Suppressor macrophage (primary cell): ENCODE measurements at regions not wholly inside any gene's neighbourhood (a gene's known extent, or its start where the extent isn't known, plus 50 kb on each side); places are given as distances from the start of the nearest gene placed in this dataset.
"Not testable (repeated sequence)": the region's sequence is repeated elsewhere in the genome, so short reads cannot be mapped to it uniquely, and the experiment has no call there.

Experiments used
- DNase-seq, 4 experiments: peaks; one replicate each; pipeline ENCODE4 v3.0.0-alpha.2; 2020 to 2022

DNA sequence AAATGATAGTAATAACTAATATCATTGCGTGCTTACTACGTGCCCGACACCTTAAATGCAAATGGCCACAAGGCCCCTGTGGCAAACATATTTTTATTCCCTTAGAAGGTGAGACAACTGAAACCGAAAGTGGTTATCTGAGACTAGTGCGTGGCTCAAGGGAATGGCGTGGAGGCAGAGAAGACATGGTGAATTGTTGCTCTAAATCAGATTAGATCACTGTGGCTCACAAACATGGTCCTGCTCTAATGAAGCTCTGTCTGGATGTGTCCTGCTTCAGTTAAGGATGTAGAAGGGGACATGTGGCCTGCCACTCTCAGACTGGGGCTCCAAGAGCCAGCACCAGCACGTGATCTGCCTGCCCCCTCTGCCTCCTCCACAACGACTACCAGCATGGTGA is 124.2 kb upstream of the GMDS start:
- no peak for DNase-seq

DNA sequence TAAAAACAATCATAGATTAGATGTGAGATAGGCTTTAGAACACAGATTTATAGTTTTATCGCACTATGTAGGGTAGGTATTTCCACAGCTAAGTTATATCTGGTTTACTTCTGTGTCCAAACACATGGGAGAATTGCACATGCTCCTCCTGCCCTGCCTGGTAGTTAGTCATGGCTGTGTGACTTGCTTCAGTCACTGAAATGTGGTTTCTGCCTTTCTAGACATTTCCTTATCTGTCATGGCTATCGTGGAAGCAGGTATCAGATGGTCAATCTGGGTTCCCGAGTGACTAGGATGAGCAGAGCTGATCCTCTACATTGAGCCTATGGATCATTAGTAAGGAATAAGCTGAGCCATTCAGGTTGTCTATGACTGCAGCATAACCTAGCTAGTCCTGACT is 117.8 kb upstream of the GMDS start:
- peak; percentile 19 to 44 (median 28) for DNase-seq

DNA sequence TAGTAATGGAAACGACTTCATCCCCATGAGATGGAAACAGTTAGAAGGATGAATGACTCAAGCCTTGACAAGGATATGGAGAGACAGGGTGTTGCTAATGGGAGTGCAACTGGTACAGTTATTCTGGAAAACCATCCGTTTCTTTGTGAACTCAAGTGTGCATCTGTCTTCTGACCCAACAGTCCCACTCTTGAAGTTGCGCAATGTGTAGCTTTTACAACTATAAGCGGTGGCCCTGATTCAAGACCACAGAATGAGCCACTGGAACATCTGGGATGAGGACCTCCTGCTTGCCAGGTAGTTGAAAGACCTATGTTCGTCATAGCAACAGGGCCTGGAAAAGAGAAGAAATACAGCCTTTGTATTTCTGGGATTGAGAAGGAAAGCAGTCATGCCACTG is 115.8 kb upstream of the GMDS start:
- no peak for DNase-seq

DNA sequence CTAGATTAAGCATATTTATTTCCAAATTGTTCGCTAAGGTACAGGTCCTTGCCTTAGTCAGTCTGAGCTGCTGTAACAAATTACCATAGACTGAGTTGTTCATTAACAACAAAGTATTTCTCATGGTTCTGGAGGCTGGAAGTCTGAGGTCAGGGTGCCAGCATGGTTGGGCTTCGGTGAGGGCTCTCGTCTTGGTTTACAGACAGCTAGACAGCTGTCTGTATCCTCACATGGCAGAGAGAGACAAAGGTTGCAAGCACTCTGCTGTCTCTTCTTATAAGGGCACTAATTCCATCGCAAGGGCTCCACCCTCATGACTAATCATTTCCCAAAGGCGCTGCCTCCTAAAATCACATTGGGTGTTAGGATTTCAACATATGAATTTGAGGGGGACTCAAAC is 115.3 kb upstream of the GMDS start:
- DNase-seq = no peak

GRCh38 chr6:2360126-2360525 is 114.7 kb upstream of the GMDS start:
- DNase-seq = no peak

DNA sequence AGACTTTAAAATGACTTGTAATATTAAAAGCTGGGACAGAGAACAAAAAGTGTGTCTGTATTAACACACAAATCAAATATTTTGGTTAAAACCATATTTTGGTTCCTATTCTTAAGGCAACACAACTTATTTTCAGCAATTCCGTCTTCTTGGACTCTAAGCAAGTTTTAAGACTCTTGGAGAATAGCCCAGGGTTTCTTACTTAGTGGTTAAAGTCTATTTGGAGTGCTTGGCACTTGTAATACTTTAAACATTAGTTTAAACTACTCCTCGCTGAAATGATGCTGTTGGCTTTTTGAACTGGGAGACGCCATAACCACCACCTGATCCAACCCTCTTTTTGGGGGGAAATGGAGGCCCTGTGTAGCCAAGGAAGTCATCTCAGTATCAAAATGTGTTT is 109.7 kb upstream of the GMDS start:
- no peak for DNase-seq

DNA sequence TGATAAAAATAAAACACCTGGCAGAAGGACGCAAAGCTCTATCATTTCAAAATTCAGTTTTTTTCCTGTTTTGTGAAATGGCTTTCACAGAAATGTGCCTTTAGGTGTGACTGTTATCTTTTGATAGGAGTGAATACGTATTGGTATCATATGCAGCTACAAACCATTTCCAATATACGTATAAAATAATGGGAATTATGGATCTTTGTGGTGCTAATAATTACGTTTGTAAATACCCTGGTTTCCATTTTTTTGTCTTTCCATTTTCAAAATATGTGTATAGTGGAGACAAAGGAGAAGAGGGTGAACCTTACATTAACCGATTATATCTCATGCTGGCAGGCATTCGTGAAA is 108.7 kb upstream of the GMDS start:
- DNase-seq = no peak

- DNase-seq = peak; percentile 67 to 70 (median 68)
These were observed 108.2 kb upstream of the GMDS start for GRCh38 chr6:2353412-2354137.

GRCh38 chr6:2351807-2352431 is 106.5 kb upstream of the GMDS start:
- peak in 2 of 4 experiments; percentile 15 to 37 for DNase-seq

GRCh38 chr6:2351090-2351489 is 105.7 kb upstream of the GMDS start:
- no peak for DNase-seq

- DNase-seq = no peak
These were observed 100.7 kb upstream of the GMDS start for GRCh38 chr6:2346078-2346477.

DNA sequence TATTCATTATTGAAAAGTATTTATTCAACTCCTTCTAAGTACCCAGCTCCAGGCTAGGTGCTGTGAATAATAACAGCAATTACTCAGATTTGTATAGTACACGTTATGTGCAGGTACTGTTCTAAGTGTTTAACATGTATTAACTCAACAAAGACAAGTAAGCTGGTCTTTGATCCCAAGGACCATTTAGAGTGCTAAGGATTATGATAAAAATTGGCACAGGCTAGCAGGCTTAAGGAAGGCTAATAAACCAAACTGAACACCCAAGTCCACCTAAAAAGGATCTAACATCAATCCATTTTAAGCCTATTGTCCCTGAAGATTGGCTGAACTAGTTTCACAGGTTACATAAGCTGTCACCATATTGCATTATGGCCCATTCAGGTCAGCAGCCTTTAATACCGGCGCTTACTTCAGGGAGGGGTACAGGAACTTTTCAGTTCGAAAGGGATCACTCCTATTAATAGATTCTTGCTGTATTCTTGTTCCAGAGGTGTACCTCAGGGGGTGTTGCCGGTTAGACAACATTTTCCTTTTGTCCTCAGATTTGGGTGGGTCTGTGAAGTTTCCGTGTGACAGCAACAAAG is 99.0 kb upstream of the GMDS start:
- DNase-seq = no peak

- no peak for DNase-seq
These were observed 82.2 kb upstream of the GMDS start for GRCh38 chr6:2327591-2327990.

GRCh38 chr6:2324166-2324953 is 79.0 kb upstream of the GMDS start:
- DNase-seq = no peak

- DNase-seq = not testable (repeated sequence)
These were observed 72.1 kb upstream of the GMDS start for GRCh38 chr6:2317498-2317897.

GRCh38 chr6:2314641-2315040 is 69.2 kb upstream of the GMDS start:
- no peak for DNase-seq

GRCh38 chr6:2310042-2310441 is 64.6 kb upstream of the GMDS start:
- DNase-seq = no peak

DNA sequence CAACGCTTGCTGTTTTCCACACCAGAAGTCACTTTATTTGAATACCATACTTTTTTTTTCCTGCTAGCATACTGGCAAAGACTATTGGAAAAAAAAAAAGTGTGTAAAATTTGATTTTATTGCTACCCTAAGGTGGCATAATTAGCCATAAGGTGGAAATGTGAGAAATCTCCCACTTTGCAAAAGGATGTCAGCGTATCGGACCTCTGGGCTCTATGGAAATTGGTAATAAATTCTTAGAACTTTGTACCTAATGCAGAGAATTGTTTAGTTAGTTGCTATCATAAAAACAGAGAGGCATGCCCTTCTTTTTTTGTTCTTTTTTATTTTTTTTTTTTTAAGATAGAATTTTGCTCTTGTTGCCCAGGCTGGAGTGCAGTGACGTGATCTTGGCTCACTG is 63.7 kb upstream of the GMDS start:
- no peak for DNase-seq

DNA sequence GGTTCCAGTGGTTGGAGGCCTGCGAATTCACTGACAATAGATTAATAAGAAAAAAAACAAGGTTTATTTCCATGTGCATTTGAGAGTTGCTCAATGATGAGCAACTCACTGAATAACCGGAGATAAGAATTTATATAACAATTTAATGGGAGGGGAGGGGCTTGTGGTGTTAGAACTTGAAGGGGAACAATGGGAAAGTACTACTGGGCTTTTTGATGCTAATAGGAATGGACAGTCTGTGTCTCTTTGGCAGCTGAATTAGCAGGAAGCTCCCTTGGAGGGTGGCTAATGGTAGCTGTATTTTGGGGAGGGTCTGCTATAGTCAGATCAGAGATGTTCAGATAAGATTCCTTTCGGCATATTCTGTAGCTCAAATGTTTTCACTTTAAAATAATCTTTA is 62.4 kb upstream of the GMDS start:
- no peak for DNase-seq

DNA sequence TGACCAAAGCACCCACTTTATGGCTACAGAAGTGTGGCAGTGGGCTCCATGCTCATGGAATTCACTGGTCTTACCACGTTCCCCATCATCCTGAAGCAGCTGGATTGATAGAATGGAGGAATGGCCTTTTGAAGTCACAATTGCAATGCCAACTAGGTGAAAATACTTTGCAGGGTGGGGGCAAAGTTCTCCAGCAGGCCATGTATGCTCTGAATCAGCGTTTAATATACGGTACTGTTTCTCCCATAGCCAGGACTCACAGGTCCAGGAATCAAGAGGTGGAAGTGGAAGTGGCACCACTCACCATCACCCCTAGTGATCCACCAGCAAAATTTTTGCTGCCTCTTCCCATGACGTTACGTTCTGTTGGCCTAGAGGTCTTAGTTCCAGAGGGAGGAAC is 60.5 kb upstream of the GMDS start:
- no peak for DNase-seq

- DNase-seq = not testable (repeated sequence)
These were observed 57.1 kb upstream of the GMDS start for GRCh38 chr6:2302482-2302881.

GRCh38 chr6:2296781-2297180 is 51.4 kb upstream of the GMDS start:
- no peak for DNase-seq
